ENCODE measurements at regions not wholly inside any gene's neighbourhood (a gene's known extent, or its start where the extent isn't known, plus 50 kb on each side); places are given as distances from the start of the nearest gene placed in this dataset.

- H3K4me3 ChIP-seq (ENCODE audit: low read length), result no peak overlapping the region
- peaks cover 4 to 6% of the 10 kb centered on the region in 2 experiments for H3K9me3 ChIP-seq (ENCODE audit: control insufficient read depth in 1 of 2, insufficient read depth in 1 of 2, low read length in 2 of 2)
- no peak for DNase-seq
- no peak overlapping the region for H3K27ac ChIP-seq (ENCODE audit: low read depth in 1 of 2, low read length in 2 of 2)
- CTCF ChIA-PET, result no interaction called here
- no peaks in the 10 kb centered on the region for H3K36me3 ChIP-seq (ENCODE audit: insufficient read depth, low read length)
- POLR2A ChIA-PET, result no interaction called here
- Mint-ChIP-seq H3K36me3 (ENCODE audit: low read depth) (no peaks in the 10 kb centered on the region), H3K4me3 (no peak overlapping the region), H3K9me3 (peaks cover 16% of the 10 kb centered on the region), H3K4me1 (ENCODE audit: low read depth) (no peaks in the 10 kb centered on the region), H3K27me3 (no peaks in the 10 kb centered on the region), H3K27ac (no peak overlapping the region)
- ATAC-seq (ENCODE audit: poor library complexity), result no peak
- TF ChIP-seq CTCF (IDR thresholded peaks at IDR 0.05), result no peak
- intact Hi-C loops (cut with DNase I, micrococcal nuclease), result no loop called here
- H3K27me3 ChIP-seq (ENCODE audit: control insufficient read depth in 1 of 2, insufficient read depth in 2 of 2, low read length in 2 of 2), result no peaks in the 10 kb centered on the region
- no peaks in the 10 kb centered on the region for H3K4me1 ChIP-seq (ENCODE audit: insufficient read depth, low read length)
Observed at GRCh38 chr5:30650311-30650710, 543.2 kb upstream of the CDH6 start.

GRCh38 chr5:30638899-30639298 lies 554.6 kb upstream of the CDH6 start:
- peaks cover 14% of the 10 kb centered on the region for H3K9me3 Mint-ChIP-seq
- Histone ChIP-seq H3K9me3 (ENCODE audit: control insufficient read depth in 1 of 2, insufficient read depth in 1 of 2, low read length in 2 of 2) (no peaks in the 10 kb centered on the region), H3K4me1 (ENCODE audit: insufficient read depth, low read length) (no peaks in the 10 kb centered on the region), H3K27me3 (ENCODE audit: control insufficient read depth in 1 of 2, insufficient read depth in 2 of 2, low read length in 2 of 2) (no peaks in the 10 kb centered on the region), H3K36me3 (ENCODE audit: insufficient read depth, low read length) (no peaks in the 10 kb centered on the region), H3K27ac (ENCODE audit: low read depth in 1 of 2, low read length in 2 of 2) (no peak overlapping the region), H3K4me3 (ENCODE audit: low read length) (no peak overlapping the region)
- no peaks in the 10 kb centered on the region for H3K27me3 Mint-ChIP-seq
- intact Hi-C loops (cut with DNase I, micrococcal nuclease), result no loop called here
- ATAC-seq (ENCODE audit: poor library complexity) (no peak), DNase-seq (no peak)
- H3K36me3 Mint-ChIP-seq (ENCODE audit: low read depth), result no peaks in the 10 kb centered on the region
- no peak overlapping the region for H3K4me3 Mint-ChIP-seq
- H3K27ac Mint-ChIP-seq, result no peak overlapping the region
- H3K4me1 Mint-ChIP-seq (ENCODE audit: low read depth), result no peaks in the 10 kb centered on the region
- CTCF ChIA-PET, result no interaction called here
- POLR2A ChIA-PET, result no interaction called here
- TF ChIP-seq CTCF (IDR thresholded peaks at IDR 0.05), result no peak

- no peak for TF ChIP-seq CTCF (IDR thresholded peaks at IDR 0.05)
- ATAC-seq (ENCODE audit: poor library complexity), result no peak
Observed at GRCh38 chr5:30627945-30628344, 565.5 kb upstream of the CDH6 start.

More at GRCh38 chr5:30627945-30628344, 565.5 kb upstream of the CDH6 start:
- no peaks in the 10 kb centered on the region for H3K4me1 Mint-ChIP-seq (ENCODE audit: low read depth)
- intact Hi-C loops (cut with DNase I, micrococcal nuclease), result no loop called here
- Histone ChIP-seq H3K36me3 (ENCODE audit: insufficient read depth, low read length) (no peaks in the 10 kb centered on the region), H3K27me3 (ENCODE audit: control insufficient read depth in 1 of 2, insufficient read depth in 2 of 2, low read length in 2 of 2) (no peaks in the 10 kb centered on the region), H3K9me3 (ENCODE audit: control insufficient read depth in 1 of 2, insufficient read depth in 1 of 2, low read length in 2 of 2) (no peaks in the 10 kb centered on the region), H3K4me3 (ENCODE audit: low read length) (no peak overlapping the region), H3K4me1 (ENCODE audit: insufficient read depth, low read length) (no peaks in the 10 kb centered on the region), H3K27ac (ENCODE audit: low read depth in 1 of 2, low read length in 2 of 2) (no peak overlapping the region)
- no peaks in the 10 kb centered on the region for H3K36me3 Mint-ChIP-seq (ENCODE audit: low read depth)
- ChIA-PET POLR2A (no interaction called here), CTCF (no interaction called here)
- DNase-seq, result no peak
- H3K4me3 Mint-ChIP-seq, result no peak overlapping the region
- no peaks in the 10 kb centered on the region for H3K27me3 Mint-ChIP-seq
- no peak overlapping the region for H3K27ac Mint-ChIP-seq
- H3K9me3 Mint-ChIP-seq, result peaks cover 14% of the 10 kb centered on the region

All from CD4-positive, alpha-beta T cell (primary cell).